NCI-H460 (cell line): ENCODE measurements at regions not wholly inside any gene's neighbourhood (a gene's known extent, or its start where the extent isn't known, plus 50 kb on each side); places are given as distances from the start of the nearest gene placed in this dataset.
"Not testable (repeated sequence)": the region's sequence is repeated elsewhere in the genome, so short reads cannot be mapped to it uniquely, and the experiment has no call there.

ENCODE experiments used
- DNase-seq: peaks from one replicate; pipeline ENCODE4 v3.0.0-alpha.2; 2016; ENCODE audit warnings: low read depth; ENCODE audit errors: extremely low read depth

DNA sequence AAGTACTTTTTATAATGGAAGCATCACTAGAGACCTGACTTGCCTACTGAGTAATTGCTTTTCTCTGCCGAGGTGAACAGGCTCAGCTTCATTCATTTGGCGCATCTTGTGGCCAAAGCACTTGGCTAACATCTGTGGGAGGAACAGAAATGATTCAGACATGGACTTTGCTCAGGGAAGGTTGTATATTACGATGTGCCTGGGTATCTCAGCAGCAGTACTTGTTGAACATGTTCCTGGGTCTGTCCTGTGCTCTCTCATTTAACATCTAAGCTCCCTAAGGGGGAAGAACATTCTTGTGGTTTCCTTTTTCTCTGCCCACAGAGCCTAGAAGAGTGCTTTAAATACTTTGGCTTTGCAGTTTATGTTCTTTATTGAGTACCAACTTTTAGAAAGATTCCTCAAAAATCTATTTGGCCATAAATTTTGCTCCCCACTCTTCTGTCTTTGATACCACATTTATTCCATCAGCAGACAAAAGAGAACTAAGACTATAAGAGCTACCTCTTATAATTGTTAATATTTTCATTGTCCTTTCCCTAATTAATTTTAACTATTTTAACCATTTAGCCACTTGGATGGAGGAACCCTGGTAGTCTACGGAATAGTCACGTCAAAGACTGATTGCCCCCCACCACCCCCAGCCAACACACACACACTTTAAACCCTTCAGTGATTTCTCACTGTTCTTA is 101.2 kb upstream of the EGLN3 start:
- no peak for DNase-seq

DNA sequence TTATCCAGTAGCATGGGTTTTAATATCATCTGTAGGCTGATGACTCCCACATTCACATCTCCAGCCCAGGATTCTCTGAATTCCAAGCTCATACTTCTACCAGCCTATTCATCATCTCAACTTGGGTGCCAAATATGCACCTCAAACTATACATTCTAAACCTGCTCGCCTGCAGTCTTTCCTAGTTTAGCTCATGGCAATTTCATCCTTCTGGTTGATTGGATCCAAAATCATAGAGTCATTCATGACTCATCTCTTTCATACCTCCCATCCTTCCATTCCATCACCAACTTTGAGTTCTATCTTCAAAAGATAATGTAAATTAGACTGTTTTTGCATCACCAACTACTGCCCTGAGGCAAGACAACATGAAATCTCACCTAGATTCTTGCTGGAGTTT is 99.7 kb upstream of the EGLN3 start:
- DNase-seq = no peak

DNA sequence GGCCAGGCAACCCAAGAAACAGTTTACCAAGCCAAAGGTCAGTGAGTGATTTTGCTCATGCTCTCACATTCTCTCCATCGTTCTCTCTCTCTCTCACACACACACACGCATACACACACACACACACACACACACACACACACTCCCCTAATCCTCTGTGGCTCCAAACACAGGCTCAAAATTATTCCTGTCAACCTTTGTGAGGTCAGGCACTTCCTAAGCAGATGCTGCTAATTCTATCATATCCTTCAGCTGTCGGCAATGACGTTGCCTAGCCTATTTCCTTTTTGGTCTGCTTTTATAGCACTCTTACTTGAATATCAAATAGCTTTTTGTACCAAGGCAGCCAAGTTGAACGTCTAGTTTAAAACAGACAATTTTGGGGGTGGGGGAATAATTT is 98.9 kb upstream of the EGLN3 start:
- DNase-seq = no peak

DNA sequence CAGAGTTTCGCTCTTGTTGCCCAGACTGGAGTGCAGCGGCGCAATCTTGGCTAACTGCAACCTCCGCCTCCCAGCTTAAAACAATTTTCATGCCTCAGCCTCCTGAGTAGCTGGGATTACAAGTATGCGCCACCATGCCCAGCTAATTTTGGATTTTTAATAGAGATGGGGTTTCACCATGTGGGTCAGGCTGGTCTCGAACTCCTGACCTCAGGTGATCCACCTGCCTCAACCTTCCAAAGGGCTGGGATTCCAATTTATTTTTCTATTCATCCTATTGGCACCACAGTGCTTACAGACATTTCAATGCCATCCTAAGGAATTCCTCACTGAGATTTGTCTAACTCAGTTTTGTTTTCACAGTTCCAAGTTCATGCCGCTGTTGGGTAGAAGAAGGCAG is 98.3 kb upstream of the EGLN3 start:
- not testable (repeated sequence) for DNase-seq

DNA sequence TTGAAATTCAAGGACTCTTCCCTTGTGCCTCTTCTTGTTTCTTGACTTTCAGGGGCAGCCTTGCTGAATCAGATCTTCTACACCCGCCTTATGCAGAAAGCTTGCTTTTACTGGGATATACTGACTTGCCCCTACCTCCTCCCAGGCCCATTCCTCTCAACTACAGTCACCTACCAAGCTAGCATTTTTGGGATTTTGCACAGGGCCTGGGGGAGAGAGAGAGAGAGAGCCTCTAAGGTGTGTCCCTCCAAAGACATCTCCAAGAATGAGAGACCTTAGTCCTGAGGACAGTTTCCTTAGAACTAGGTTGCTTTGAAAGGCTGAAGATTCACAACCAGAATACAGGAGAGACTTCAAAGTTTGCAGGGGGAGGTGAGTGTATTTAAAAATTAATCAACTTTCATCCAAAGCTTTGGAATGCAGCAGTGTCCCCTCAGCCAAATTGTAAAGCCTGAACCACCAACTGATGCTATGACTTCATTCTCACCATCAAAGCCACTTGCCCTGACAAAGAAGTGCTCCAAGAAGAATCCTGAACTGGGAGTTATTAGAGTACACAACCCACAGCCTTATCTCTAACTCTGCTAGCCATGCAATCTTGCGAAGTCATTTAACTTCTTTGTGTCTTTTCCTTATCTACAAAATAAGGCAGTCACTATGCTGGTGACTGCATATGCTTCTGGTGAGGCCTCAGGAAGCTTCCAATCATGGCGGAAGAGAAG is 96.1 kb upstream of the EGLN3 start:
- DNase-seq = no peak

DNA sequence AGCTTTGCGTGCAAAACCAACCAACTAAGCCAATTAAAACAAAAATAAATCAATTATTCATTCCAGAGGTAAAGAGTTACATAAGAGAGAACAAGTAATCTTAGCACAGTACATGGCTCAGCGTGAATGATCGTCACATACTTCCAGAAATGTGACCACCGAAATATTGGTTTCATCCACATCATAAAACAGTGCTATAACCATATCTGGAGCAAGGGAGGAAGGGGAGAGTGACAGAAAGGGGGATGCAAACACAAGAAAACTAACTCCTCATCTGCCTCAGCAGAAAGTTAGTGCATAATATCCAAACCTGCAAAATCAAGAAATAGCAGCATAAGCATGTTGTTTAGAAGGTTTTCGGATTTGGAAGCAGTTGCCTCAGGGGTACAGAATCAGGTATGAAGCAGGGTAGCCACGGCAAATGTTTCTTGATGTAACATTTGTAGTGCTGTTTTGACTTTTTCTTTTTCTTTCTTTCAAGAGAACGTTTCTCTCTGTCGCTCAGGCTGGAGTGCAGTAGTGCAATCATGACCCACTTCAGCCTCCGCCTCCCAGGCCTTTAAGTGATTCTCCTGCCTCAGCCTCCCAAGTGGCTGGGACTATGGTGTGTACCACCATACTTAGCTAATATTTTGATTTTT is 93.9 kb upstream of the EGLN3 start:
- DNase-seq = no peak

DNA sequence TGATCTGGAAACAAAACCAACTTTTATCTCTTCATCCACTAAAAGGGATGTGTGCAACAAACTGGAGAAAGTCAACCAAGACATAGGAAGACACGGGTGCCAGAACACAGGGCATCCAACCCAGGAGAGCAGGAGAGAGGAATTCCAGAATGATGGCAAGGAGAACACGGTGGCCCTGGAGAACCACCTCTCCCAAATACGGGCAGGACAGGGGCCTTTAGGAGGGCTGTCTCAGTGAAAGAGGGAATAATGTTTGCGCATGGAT is 93.4 kb upstream of the EGLN3 start:
- no peak for DNase-seq

DNA sequence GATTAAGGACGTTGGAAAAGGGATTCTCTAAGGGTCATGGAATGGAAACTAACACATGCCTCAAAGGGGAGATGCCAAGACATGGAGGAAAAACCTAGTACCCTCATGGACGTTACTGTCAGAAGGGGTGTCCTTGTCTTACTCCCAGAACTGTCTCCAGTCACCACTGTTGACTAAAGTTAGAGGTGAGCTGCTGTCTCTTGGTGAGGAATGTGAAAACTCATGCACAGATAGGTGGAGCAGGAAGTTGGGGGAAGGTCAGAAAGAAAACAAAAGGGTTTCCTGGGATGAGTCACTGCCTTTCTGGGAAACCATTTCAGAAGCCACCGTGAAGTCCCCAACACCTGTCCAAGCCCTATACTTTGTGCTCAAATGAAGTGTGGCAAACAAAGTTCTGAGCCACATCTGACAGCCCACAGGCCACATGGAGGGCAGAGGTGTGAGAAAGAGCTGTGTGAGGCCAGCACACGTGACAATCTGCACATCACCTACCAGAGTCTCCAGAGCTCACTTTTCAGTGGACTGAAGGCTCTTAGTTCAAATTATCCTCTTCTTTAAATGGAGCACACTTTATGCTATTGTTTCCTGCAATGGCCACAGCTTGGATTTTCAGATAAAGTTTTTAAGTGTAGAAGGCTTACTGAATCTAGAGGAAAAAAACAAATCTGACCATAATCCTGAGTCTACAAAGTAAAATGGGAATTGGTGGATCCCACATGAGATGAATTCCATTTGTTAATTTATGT is 92.9 kb upstream of the EGLN3 start:
- DNase-seq = no peak

DNA sequence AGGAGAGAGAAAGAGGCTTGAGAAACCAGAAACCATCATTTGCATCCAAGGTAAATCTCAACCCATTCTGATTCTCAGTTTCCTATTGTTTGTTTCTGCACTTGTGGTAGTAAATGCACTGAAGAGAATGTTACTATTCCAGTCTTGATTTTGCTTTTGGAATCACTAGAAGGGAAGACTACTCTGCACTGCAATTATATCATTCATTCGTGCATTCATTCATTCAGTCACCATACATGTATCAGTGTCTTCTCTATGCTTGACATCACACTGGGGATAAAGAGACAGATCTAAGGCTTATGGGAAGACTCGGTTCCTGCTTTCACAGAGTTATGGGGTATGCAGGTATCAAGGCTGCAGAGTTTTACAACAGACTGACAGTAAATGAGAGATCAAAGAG is 90.3 kb upstream of the EGLN3 start:
- no peak for DNase-seq

DNA sequence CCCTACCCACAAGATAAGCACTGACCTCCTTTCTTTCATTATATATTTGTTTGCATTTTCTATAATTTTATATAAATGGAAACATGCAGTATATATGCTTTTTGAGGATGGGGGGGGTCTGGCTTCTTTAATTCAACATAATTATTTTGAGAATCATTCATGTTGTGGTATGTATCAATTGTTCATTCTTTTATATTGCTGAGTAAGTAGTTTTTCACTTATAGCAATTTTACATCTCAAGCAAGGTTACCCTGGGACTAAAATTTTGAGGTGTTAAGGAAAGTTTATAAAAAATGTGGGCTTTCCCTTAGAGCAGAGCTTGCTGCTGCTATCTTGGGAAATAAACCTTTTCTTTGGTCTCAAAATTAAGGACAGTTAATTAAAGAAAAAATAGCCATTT is 89.9 kb upstream of the EGLN3 start:
- DNase-seq = no peak

DNA sequence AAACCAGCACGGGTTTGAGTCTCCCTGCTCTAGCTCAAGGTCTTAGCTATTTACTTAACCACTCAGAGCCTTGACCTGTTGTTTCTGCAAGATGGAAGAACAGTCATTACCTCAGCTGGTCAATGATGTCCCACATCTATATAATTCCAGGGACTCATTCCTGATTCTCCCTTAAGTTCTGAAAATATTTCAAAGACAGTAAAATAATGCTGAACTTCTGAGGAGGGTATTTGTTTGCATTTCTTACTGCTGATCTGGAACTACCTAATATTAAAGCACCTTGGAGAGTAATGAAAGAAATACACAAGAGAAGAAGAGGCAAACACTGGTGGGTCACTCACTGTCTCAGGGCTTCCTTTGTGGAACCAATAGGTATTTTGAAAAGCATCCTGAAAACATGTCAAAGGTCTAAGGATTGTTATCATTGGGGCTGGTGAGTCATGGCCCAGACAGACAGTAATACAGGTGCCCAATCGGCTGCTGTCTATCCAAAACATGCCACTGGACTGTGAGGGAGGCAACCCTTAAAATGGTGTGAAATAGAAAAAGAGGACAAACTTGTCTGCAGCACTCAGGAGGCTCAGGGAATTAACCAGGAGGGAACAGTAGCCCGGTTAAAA is 88.7 kb upstream of the EGLN3 start:
- DNase-seq = no peak

DNA sequence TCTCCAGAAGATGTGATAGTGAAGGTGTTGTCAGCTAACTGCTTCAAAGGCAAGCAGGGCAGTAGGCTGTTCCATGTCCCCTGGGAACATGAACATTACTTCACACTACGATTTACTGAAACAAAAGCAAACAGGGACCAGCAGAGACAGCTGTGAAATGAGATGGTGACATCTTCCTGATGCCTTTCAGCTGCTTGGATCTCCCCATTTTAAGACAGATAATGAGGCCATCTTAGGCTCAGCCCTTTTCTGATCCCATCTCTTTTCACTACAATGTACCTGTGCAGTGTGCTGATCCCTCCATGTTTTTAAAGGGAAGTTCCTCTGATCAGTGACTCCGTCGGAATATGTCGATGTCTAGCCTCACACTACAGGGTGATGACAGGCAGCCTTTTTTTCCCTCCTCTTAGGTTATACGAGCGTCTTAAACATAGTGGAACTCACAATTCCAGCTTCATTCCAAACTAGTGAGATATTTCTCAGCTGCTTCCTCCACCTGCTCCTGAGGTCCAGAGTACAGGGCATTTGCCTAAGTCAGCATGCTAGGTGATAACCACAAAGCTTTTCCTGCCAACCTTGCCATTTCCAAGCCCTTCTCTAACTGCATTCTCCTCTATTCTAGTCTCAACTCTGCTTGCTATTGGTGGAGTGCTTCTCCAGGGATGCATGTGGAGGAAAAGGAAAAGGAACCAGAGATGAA is 87.6 kb upstream of the EGLN3 start:
- no peak for DNase-seq

DNA sequence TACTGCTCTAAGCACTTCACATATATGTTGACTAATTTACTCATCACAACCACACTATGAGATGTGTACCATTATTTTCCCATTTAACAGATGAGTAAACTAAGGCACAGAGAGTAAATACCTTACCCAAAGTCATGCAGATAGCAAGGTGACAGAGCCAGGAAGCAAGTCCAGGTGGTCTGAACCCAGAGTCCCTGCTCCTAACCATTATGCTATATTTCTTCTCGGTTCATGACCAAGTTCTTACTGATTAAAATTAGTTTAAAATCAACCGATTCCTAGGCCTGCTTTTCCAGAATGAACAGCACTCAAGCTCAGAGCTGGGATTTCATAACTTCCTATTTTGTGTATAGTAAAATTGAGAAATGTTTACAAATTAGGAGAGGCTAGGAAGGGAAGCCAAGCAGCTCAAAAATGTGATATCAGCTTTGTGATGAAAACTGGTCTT is 85.5 kb upstream of the EGLN3 start:
- DNase-seq = no peak

DNA sequence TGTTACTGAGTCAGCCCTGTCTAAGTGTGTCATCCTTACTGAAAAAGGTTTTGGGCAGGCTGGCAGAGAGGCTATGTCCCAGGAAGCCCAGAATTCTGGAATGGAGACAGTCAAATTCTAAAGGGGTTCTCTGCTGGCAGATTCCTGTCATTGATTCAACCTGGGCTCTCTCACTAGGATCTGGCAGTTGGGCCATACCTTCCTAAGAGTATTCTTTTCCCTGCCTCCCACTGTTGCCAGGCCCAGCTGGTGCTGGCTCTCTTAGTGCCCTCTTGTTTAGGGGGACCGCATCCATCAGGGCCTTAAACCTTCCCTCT is 85.0 kb upstream of the EGLN3 start:
- no peak for DNase-seq

DNA sequence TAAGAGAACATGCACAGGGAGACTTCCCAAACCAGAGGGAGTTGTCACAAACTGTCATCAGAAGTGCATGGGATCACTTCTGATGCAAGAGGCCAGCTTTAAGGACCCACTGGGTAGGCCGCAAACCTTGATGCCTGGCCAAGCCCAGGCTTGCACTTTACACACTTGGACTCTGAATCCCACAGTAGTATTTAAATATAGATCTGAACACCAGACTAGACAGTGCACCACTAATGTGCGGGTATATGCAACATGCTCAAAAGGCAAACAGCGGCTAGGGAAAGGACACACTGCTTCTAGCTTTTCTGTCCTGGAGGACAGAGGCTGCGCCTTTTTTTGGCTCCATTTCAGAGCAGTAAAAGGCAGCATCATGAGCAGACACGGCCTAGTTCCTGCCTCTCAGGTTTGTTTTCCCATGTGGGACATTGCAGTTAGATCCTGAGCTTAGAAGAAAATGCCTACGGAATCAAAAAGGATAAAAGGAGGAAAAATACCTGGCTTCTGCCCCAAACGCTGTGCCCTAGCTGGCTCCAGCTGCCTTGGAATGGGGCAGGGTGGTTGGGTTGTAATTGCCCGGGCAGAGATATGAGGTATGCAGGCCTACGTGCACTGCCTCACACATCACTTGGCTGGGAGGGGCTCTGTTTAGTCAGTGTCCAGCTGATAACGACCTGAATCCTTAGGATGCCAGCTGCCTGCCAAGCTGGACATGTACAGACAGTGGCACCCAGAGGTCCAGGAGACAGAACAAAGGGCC is 84.5 kb upstream of the EGLN3 start:
- no peak for DNase-seq

DNA sequence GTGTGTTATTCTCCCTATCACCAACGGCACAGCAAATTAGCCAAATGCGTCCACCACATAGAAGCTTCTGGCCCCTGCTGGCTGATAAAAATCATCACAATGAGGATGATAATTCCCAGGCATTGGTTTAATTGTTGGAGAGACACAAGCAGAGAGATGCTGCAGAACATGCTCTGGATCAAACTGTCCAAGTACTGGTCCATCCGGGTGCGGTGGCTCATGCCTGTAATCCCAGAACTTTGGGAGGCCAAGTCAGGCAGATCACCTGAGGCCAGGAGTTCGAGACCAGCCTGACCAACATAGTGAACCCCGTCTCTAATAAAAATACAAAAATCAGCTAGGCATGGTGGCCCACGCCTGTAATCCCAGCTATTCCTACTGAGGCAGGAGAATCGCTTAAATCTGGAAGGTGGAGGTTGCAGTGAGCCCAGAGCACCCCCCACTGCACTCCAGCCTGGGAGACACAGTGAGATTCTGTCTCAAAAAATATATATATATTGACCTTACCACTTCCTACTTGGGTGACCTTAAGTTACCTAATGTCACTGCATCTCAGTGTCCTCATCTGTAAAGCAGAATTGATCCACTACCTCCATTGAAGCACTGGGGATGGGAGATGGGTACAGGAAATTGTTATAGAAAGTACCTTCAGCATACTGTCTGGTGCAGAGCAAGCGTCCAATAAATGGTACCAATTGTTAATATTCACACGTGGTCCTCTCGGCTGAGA is 83.7 kb upstream of the EGLN3 start:
- DNase-seq = no peak

DNA sequence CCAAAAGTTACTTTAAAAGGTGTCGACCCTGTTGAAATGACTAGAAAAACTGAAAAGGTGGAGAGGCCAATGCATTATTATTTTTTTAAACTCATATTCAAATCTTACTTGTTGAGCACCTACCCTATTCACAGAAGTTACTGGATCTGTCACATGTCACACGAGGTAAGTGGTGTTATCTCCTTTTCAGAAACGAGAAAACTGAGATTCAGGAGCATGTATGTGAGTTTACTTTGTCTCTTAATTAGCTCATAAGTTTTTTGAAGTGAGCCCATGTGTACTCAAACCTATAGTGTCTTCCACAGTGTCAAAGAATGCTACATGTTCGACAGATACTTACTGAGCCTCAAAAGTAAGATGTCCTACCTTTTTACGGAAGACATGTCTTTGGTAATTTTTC is 81.8 kb upstream of the EGLN3 start:
- DNase-seq = no peak

DNA sequence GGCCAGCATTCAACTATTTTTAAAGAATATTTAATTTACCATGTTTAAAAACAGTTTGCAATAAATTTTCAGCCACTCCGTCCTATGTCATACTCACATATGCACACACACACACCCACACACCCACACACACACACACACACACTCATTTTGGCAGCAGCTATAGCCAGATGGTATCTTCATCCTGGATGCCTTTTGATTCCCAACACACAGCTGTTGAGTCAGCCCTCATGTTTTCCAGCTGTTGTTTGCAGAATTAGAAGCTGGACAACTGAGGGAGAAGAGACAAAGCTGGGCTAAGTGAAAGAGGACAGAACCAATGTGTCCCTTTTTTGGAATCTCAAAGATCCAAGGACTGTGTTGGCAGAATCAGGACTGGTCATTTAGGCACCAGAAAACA is 80.0 kb upstream of the EGLN3 start:
- no peak for DNase-seq

DNA sequence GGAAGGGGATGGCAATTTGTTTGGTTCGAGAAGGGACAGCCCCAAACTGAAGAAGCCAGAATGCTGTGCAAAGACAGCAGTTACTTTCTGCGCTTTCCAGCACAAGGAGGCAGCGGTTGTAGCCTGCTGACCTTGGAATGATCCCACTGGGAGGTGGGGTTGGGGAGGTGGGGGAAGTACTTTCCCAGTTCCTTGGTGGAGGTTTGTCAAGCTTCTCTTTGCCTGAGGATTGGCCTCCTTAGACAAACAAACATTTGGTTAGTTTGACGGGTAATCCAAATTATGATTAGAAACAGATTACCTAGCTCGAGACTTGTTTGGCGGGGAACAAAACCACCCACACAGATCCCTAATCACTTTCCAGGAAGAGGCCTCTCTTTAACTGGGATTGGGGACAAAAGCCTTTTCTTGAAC is 79.1 kb upstream of the EGLN3 start:
- DNase-seq = no peak
